ENCODE measurements at regions not wholly inside any gene's neighbourhood (a gene's known extent, or its start where the extent isn't known, plus 50 kb on each side); places are given as distances from the start of the nearest gene placed in this dataset.

DNA sequence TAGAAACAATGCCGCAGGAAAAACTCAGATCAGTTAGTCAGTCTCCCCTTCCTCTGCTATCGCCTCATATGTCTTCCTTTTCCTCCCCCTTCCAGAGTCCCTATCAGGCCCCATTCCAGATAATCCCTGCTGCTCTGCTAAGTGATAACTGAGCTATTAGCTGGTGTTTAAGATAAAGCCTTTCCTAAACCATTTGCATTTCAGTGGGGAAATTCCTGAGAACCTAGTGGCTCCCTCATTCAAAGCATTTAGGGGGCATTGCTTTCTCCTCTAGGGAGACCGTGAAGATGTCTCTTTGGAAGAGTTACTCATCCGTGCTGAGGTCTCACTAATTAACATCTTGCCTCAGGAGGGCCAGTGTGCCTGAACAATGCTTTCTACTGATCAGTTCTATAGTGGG, 401.6 kb downstream of the NPIPA7 start:
- ChIA-PET CTCF (interaction anchor here (0.9 kb wide), 1 partner anchor 17 kb away, joined by 3 read pairs; no protein-coding TSS in a partner anchor), POLR2A (no interaction called here)
- DNase-seq (ENCODE audit: extremely low spot score) = no peak
- TF ChIP-seq, protein P1, sequence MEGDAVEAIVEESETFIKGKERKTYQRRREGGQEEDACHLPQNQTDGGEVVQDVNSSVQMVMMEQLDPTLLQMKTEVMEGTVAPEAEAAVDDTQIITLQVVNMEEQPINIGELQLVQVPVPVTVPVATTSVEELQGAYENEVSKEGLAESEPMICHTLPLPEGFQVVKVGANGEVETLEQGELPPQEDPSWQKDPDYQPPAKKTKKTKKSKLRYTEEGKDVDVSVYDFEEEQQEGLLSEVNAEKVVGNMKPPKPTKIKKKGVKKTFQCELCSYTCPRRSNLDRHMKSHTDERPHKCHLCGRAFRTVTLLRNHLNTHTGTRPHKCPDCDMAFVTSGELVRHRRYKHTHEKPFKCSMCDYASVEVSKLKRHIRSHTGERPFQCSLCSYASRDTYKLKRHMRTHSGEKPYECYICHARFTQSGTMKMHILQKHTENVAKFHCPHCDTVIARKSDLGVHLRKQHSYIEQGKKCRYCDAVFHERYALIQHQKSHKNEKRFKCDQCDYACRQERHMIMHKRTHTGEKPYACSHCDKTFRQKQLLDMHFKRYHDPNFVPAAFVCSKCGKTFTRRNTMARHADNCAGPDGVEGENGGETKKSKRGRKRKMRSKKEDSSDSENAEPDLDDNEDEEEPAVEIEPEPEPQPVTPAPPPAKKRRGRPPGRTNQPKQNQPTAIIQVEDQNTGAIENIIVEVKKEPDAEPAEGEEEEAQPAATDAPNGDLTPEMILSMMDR (IDR thresholded peaks at IDR 0.05; ENCODE audit: control extremely low read depth, extremely low read depth, low read depth, missing control alignments) = no peak

DNA sequence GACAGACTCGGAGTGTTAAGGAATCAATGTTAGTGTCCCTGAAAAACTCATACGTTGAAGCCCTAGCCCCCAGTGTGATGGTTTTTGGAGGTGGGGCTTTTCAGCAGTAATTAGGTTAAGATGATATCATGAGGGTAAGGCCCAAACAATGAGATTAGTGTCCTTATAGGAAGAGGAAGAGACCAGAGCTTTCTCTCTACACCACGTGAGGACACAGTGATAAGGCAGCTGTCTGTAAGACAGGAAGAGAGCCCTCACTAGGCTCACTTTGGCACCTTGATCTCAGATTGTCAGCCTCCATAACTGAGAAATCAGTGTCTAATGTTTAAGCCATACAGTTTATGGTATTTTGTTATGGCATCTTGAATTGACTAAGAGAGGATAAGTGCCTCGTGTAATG, 403.2 kb downstream of the NPIPA7 start:
- POLR2A ChIA-PET = no interaction called here
- DNase-seq (ENCODE audit: extremely low spot score) = no peak
- TF ChIP-seq, protein P1 (IDR thresholded peaks at IDR 0.05; ENCODE audit: control extremely low read depth, extremely low read depth, low read depth, missing control alignments) = no peak
- CTCF ChIA-PET = no interaction called here

DNA sequence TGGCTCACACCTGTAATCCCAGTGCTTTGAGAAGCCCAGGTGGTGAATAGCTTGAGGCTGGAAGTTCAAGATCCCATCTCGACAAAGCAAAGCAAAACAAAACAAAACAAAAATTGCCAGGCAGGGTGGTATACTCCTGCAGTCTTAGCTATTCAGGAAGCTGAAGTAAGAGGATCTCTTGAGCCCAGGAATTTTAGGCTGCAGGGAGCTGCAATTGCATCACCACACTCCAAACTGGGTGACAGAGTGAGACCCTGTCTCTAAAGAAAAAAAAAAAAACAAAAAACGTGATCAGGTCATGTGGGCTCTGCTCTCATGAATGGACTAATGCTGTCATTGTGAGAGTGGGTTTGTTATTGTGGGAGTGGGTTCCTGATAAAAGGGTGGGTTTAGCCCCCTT, 409.1 kb downstream of the NPIPA7 start:
- ChIA-PET CTCF (interaction anchor here (1.4 kb wide), 1 partner anchor 791 kb away, joined by 3 read pairs; no protein-coding TSS in a partner anchor), POLR2A (no interaction called here)
- no peak for DNase-seq (ENCODE audit: extremely low spot score)
- TF ChIP-seq, protein P1 (IDR thresholded peaks at IDR 0.05; ENCODE audit: control extremely low read depth, extremely low read depth, low read depth, missing control alignments) = no peak

DNA sequence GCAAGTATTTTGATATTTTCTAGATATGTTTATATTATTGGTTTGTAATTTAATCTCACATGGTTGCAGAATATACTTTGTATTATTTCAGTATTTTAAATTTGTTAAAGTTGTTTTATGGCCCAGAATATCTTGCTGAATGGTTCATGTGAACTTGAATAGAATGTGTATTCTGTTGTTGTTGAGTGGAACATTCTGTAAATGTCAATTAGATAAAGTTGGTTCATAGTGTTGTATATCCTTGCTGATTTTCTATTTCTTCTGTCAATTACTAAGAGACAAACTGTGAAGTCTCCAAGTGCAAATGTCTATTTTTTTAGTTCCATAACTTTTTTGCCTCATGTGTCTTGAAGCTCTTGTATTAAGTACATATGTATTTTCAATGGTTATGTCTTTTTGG, 411.7 kb downstream of the NPIPA7 start:
- POLR2A ChIA-PET = no interaction called here

DNA sequence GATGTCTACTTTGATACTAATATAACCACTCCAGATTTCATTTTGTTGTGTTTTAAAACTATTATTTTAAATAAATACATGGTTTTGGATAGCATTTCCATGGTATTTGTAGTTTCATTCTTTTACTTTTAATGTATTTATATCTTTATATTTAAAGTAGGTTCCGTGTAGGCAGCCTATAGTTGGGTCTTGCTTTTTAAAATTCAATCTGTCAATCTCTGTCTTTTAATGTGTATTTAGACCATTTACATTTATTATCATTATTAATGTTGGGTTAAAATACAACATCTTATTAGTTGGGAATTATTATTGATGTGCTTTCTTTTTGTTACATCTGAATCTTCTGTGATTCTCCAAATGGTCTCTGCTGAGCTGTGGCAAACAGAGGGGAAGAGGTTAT, 412.1 kb downstream of the NPIPA7 start:
- ChIA-PET CTCF (no interaction called here), POLR2A (no interaction called here)
- TF ChIP-seq, protein P1 (IDR thresholded peaks at IDR 0.05; ENCODE audit: control extremely low read depth, extremely low read depth, low read depth, missing control alignments) = no peak
- DNase-seq (ENCODE audit: extremely low spot score) = no peak

More for the DNA sequence above, 411.7 kb downstream of the NPIPA7 start:
- CTCF ChIA-PET = no interaction called here
- TF ChIP-seq, protein P1 (IDR thresholded peaks at IDR 0.05; ENCODE audit: control extremely low read depth, extremely low read depth, low read depth, missing control alignments) = no peak
- DNase-seq (ENCODE audit: extremely low spot score) = no peak

DNA sequence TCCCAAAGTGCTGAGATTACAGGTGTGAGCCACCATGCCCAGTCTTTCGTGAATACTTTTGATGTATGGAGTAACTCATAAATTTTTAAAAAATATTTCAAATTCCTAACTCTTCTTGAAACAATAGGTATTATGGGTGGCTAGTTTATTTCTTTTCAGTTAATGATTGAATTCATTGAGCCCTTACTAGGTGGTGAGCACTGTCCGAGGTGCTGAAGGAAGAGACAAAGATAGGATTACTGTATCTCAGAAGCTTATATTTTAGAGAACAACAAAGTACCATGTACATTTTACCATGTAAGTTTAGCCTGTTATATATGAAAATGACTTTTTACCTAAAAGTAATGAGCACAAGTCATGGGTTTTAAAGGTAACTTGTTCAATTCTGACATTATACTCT, 418.3 kb downstream of the NPIPA7 start:
- ChIA-PET CTCF (interaction anchor here (0.9 kb wide), 1 partner anchor 17 kb away, joined by 3 read pairs; no protein-coding TSS in a partner anchor), POLR2A (no interaction called here)

More for the DNA sequence above, 418.3 kb downstream of the NPIPA7 start:
- TF ChIP-seq, protein P1 (IDR thresholded peaks at IDR 0.05; ENCODE audit: control extremely low read depth, extremely low read depth, low read depth, missing control alignments) = no peak
- DNase-seq (ENCODE audit: extremely low spot score) = no peak
